OCI-LY3 (cell line): ENCODE measurements at regions not wholly inside any gene's neighbourhood (a gene's known extent, or its start where the extent isn't known, plus 50 kb on each side); places are given as distances from the start of the nearest gene placed in this dataset.

Experiments used
- H2AFZ ChIP-seq: fragments of 200-600, 300-600 bp; shearing (Covaris generic); 2 replicates; pipeline ENCODE4 v1.6.0; 2014; ENCODE audit warnings: antibody characterized with exemption, low read depth, low read length
- H3K27ac ChIP-seq: fragments of 200-600, 300-600 bp; sonication (generic); 2 replicates; pipeline ENCODE4 v1.5.1; 2014; ENCODE audit warnings: mild to moderate bottlenecking, low read length, moderate library complexity, mixed read lengths
- H3K27me3 ChIP-seq: fragments of 200-600, 300-600 bp; sonication (generic); 2 replicates; pipeline ENCODE4 v1.6.1; 2014; ENCODE audit warnings: low read depth, low read length, mixed read lengths
- H3K36me3 ChIP-seq: fragments of 200-600, 300-600 bp; sonication (generic); replicated peaks from 2 replicates; pipeline ENCODE3; 2014; ENCODE audit warnings: low read depth, low read length, mixed read lengths
- H3K4me1 ChIP-seq: fragments of 300-600, 200-600 bp; sonication (generic); 2 replicates; pipeline ENCODE4 v1.6.1; 2014; ENCODE audit warnings: low read length, mixed read lengths
- H3K4me2 ChIP-seq: fragments of 200-600, 300-600 bp; sonication (generic); 2 replicates; pipeline ENCODE4 v1.6.1; 2014; ENCODE audit warnings: low read length, mixed read lengths
- H3K4me3 ChIP-seq: fragments of 300-600, 200-600 bp; sonication (generic); 2 replicates; pipeline ENCODE4 v1.5.1; 2014; ENCODE audit warnings: antibody characterized with exemption, mild to moderate bottlenecking, low read length, moderate library complexity
- H3K79me2 ChIP-seq: fragments of 300-600, 200-600 bp; shearing (Covaris generic); 2 replicates; pipeline ENCODE4 v1.6.1; 2014; ENCODE audit warnings: mild to moderate bottlenecking, low read length, mixed read lengths
- H3K9ac ChIP-seq: fragments of 300-600, 200-600 bp; shearing (Covaris generic); 2 replicates; pipeline ENCODE4 v1.6.0; 2014; ENCODE audit warnings: mild to moderate bottlenecking, low read length, moderate library complexity
- H3K9me3 ChIP-seq: fragments of 200-600, 300-600 bp; shearing (Covaris generic); 2 replicates; pipeline ENCODE4 v1.6.1; 2014; ENCODE audit warnings: low read length, mixed read lengths; ENCODE audit not compliant: insufficient read depth
- H4K20me1 ChIP-seq: fragments of 200-600, 300-600 bp; sonication (generic); 2 replicates; pipeline ENCODE4 v1.6.1; 2016; ENCODE audit warnings: low read length, mixed read lengths; ENCODE audit not compliant: insufficient read depth
- EZH2phosphoT487 ChIP-seq: fragments of 200-600 bp; shearing (Covaris generic); IDR thresholded peaks from 2 replicates; pipeline ENCODE4 v1.6.1; 2018; ENCODE audit warnings: antibody characterized with exemption, mixed run types, low read depth
- TF ChIP-seq, protein P1 (sequence below): fragments of 200-600, 300-600 bp; sonication (generic); IDR thresholded peaks from 2 replicates; pipeline ENCODE4 v1.5.1; 2014; ENCODE audit warnings: antibody characterized with exemption, low read length, low read depth

DNA sequence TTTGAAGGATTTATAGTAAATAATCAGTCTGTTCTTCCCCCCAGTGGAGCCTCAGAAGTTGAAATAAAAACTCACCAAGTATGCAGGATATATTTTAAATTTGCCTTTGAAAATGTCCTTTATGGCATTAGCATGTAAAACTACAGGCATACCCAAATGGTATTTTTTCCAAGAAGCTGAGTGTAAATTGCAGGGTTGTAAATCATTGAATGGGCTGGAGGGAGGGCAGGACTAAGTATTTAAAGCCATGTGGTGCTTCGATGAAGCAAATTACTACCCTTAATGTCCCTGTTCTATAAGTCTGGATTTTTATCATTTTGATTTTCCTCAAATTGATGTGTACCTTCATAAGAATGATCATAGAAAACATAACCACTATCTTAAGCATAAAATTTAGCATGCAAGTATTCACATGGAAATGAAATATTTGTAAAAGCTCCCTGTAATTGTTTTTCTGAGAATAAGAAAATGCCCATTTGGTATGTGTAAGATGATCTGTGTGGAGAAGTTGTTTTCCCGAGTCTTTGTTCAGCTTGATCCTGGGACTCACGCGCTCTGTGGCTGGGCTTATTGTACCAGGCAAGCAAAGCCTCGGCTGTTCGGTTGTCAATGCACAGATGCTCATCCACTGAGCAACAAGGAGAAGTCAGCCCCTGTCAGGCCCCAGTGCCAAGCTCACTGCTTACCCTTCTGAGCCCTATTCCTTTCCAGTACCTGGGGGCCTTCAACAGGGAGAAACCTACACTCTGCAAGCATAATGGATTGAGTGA, 66.7 kb downstream of the CD164 start:
- TF ChIP-seq EZH2phosphoT487: no peak
- TF ChIP-seq, protein P1, sequence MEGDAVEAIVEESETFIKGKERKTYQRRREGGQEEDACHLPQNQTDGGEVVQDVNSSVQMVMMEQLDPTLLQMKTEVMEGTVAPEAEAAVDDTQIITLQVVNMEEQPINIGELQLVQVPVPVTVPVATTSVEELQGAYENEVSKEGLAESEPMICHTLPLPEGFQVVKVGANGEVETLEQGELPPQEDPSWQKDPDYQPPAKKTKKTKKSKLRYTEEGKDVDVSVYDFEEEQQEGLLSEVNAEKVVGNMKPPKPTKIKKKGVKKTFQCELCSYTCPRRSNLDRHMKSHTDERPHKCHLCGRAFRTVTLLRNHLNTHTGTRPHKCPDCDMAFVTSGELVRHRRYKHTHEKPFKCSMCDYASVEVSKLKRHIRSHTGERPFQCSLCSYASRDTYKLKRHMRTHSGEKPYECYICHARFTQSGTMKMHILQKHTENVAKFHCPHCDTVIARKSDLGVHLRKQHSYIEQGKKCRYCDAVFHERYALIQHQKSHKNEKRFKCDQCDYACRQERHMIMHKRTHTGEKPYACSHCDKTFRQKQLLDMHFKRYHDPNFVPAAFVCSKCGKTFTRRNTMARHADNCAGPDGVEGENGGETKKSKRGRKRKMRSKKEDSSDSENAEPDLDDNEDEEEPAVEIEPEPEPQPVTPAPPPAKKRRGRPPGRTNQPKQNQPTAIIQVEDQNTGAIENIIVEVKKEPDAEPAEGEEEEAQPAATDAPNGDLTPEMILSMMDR: no peak
- H4K20me1 ChIP-seq: no peaks in the 10 kb centered on the region

DNA sequence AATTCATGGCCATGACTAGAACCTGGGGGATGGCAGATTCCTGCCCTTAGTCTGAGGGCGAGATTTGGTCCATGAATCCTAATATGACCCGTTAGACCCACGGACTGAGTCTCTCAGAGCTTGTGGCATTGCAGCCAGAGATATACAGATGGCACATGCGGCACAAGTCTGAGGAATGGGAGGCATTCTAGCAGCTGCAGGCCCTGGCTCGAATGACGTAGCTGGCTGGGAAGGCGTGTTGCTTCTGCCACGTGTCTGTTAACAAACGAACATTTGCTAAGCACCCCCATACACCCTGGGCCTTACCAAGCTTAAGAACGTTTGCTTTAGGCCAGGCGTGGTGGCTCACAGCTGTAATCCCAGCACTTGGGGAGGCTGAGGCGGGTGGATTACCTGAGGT, 68.0 kb downstream of the CD164 start:
- peaks cover 7% of the 10 kb centered on the region for H3K4me1 ChIP-seq
- no peak overlapping the region for H3K9ac ChIP-seq
- no peaks in the 10 kb centered on the region for H4K20me1 ChIP-seq
- no peak overlapping the region for H3K27ac ChIP-seq
- no peaks in the 10 kb centered on the region for H3K36me3 ChIP-seq
- H3K9me3 ChIP-seq: no peaks in the 10 kb centered on the region
- H3K4me3 ChIP-seq: no peak overlapping the region
- TF ChIP-seq EZH2phosphoT487: no peak
- TF ChIP-seq, protein P1: no peak
- H3K79me2 ChIP-seq: no peaks in the 10 kb centered on the region
- no peak overlapping the region for H2AFZ ChIP-seq
- H3K4me2 ChIP-seq: no peak overlapping the region
- no peaks in the 10 kb centered on the region for H3K27me3 ChIP-seq

More for the DNA sequence above, 66.7 kb downstream of the CD164 start:
- H3K9ac ChIP-seq: no peak overlapping the region
- no peak overlapping the region for H3K4me3 ChIP-seq
- H3K9me3 ChIP-seq: no peaks in the 10 kb centered on the region
- no peak overlapping the region for H2AFZ ChIP-seq
- H3K4me1 ChIP-seq: peaks cover 7% of the 10 kb centered on the region
- no peaks in the 10 kb centered on the region for H3K79me2 ChIP-seq
- H3K36me3 ChIP-seq: no peaks in the 10 kb centered on the region
- H3K27ac ChIP-seq: no peak overlapping the region
- H3K4me2 ChIP-seq: no peak overlapping the region
- no peaks in the 10 kb centered on the region for H3K27me3 ChIP-seq

GRCh38 chr6:109313139-109313538, 69.1 kb downstream of the CD164 start:
- Histone ChIP-seq H3K4me3 (no peak overlapping the region), H3K79me2 (no peaks in the 10 kb centered on the region), H4K20me1 (no peaks in the 10 kb centered on the region), H3K9ac (no peak overlapping the region), H3K4me1 (peaks cover 7% of the 10 kb centered on the region), H3K36me3 (no peaks in the 10 kb centered on the region), H3K27me3 (no peaks in the 10 kb centered on the region), H3K4me2 (no peak overlapping the region), H3K9me3 (no peaks in the 10 kb centered on the region), H2AFZ (no peak overlapping the region), H3K27ac (no peak overlapping the region)
- TF ChIP-seq, protein P1: no peak
- no peak for TF ChIP-seq EZH2phosphoT487

DNA sequence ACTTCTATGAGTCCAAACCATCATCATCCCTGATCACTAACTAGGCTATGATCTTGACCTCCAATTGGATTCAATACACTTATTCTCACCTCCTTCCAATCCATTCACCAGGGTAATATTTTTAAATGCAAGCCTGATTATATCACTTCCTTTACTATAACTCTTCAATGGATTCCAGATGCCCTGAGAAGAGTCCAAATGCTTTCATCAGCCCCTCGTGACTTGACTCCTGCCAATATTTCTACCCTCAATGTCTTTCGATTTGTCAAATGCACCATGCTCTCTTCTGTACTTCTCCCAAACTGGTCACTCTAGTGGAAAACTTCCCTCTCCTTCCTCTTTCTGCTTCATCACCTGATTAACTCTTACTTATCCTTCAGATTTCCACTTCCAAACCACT, 70.8 kb downstream of the CD164 start:
- Histone ChIP-seq H3K4me2 (no peak overlapping the region), H3K79me2 (no peaks in the 10 kb centered on the region), H3K9me3 (no peaks in the 10 kb centered on the region), H3K9ac (no peak overlapping the region), H3K36me3 (no peaks in the 10 kb centered on the region), H3K27ac (no peak overlapping the region), H3K27me3 (no peaks in the 10 kb centered on the region), H4K20me1 (no peaks in the 10 kb centered on the region), H3K4me1 (no peaks in the 10 kb centered on the region), H2AFZ (no peak overlapping the region), H3K4me3 (no peak overlapping the region)
- TF ChIP-seq EZH2phosphoT487: no peak
- TF ChIP-seq, protein P1: no peak
